GM12891 (cell line): ENCODE measurements at regions not wholly inside any gene's neighbourhood (a gene's known extent, or its start where the extent isn't known, plus 50 kb on each side); places are given as distances from the start of the nearest gene placed in this dataset.

ENCODE experiments used
- POLR2A ChIP-seq: IDR thresholded peaks from 2 replicates; pipeline ENCODE4 v1.6.1; 2011; ENCODE audit warnings: low read depth, low read length, control low read depth
- POLR2AphosphoS5 ChIP-seq: IDR thresholded peaks from 2 replicates; pipeline ENCODE4 v1.6.1; 2011; ENCODE audit warnings: low read depth, low read length, control low read depth
- SPI1 ChIP-seq: IDR thresholded peaks from 2 replicates; pipeline ENCODE4 v1.6.1; 2011; ENCODE audit warnings: low read depth, low read length, control low read depth

DNA sequence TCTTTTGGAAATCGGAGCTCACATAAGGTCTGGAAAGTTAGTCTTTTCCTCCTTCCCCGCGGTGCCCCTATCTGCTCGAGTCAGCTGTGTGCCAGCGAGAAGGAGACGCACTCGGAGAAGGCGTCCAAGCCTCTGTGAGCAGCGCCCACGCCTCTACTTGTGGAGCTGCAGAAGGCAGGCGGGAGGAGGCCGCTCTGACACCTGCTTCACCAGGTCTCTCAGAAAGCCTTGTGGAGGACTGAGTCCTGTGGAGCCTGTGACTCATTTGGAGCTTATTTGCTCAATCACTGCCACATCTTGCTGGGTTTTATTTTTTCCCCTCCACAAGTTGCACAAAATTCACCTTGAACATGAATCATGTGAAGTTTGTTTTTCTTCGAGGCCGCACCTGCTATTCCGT, 117.5 kb downstream of the IRX2 start:
- TF ChIP-seq POLR2A (no peak), POLR2AphosphoS5 (no peak), SPI1 (no peak)
